Stimulated activated CD4-positive, alpha-beta T cell treated with anti-CD3 and anti-CD28 coated beads, Interleukin-4, amount 100 ng/mL, for 24 hours (primary cell): ENCODE measurements at regions not wholly inside any gene's neighbourhood (a gene's known extent, or its start where the extent isn't known, plus 50 kb on each side); places are given as distances from the start of the nearest gene placed in this dataset.
"Not testable (repeated sequence)": the region's sequence is repeated elsewhere in the genome, so short reads cannot be mapped to it uniquely, and the experiment has no call there.

Experiments
- DNase-seq: peaks from one replicate; pipeline ENCODE4 v3.0.0-alpha.2; 2020

DNA sequence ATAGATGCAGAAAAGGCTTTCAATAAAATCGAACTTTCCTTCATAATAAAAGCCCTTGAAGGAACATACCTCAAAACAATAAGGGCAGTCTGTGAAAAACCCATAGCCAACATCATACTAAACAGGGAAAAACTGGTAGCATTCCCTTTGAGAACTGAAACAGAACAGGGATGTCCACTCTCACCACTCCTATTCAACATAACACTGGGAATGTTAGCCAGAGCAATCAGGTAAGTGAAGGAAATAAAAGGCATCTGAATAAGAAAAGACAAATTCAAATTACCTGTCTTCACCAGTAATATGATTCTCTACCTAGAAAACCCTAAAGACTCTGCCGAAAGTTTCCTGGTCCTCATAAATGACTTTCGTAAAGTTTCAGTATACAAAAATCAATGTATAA lies 861.0 kb upstream of the VRK2 start:
- DNase-seq = no peak

DNA sequence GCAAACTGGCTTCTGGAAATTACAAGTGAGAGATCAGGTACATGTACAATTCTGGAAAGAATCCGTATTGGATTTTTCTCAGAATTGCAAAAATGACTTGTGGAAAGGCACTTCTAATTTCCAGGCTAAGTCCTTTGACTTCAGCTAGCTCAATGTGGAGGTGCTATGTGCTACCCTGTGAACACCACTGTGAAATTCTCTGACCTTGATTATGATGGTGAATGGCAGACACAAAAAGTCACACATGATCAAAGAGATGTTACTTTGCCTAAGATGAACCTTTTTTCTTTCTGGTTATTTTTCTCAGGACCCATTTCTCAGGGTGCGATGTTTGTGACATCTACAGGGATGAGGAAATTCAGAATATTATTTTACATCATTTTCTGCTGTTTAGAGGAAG lies 856.6 kb upstream of the VRK2 start:
- DNase-seq = no peak

DNA sequence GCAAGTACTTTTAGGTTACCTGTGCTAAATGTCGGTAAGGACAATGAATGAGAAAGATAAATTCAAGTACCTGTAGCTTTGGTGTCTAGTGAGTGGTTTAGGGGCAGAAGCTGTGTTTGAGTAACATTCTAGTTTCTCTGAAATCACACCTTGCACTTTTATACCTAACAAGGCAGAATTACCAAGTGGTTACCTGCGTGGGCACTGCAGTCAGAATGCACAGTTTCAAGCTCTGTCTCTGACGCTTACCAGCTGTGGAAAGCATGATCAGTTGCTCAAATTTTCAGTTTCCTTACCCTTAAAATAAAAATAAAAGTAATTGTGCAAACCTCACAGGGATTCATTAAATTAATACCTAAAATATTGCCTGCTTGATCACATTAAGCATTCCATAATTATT lies 846.9 kb upstream of the VRK2 start:
- no peak for DNase-seq

DNA sequence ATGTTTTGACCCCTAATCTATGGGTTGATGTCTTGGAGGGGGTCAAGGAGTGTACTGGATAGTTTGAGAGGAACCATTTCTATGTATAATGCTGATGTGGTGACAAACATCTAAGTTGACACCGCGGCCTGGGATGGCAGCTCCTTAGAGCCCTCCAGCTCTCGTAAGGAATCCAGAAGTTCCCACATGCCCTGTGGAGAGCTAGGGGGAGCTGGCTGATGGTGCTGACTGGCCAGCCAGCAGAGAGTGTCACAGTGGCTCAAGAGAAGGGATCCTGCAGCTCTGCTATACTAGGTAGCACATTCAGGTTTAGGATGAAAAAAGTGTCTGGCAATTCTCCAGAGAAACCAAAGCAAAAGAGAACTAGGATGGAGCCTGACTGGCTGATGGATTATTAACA lies 842.2 kb upstream of the VRK2 start:
- no peak for DNase-seq

DNA sequence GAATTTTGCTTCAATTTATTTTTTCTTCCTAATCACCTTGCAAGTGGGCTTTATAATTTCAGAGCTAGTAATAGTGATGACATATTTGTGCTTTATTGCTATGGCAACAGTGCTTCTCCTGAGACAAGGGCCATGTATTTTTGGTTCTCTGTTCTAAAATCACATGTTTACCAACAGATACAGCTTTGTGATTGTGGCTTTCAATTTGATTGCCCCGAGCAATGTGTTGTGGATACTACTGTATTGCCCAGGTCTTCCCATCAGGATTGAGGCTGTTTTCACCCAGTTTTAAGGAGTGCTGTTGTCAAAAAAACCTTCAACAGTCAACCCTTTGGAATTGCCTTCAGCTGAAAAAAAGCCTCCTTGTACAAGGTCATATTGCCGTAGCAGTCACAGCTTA lies 841.4 kb upstream of the VRK2 start:
- no peak for DNase-seq

DNA sequence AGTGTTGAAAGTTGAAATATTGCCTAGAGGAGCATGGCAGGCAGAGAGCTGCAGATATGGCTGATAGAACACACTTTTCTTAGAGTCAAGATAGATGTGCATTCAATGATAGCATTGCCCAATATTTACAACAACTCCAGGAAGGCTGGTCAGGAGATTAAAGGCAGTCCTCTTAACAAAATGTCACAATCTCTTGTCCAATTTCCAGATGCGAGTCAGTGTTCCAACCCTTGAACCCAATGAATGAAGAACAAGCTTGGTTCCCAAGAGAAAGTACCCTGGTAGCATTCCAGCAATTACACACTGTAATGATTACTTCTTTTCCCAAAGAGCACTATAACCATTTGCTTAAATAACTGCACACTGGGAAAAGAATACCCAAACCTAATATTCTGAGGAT lies 839.4 kb upstream of the VRK2 start:
- DNase-seq = no peak

DNA sequence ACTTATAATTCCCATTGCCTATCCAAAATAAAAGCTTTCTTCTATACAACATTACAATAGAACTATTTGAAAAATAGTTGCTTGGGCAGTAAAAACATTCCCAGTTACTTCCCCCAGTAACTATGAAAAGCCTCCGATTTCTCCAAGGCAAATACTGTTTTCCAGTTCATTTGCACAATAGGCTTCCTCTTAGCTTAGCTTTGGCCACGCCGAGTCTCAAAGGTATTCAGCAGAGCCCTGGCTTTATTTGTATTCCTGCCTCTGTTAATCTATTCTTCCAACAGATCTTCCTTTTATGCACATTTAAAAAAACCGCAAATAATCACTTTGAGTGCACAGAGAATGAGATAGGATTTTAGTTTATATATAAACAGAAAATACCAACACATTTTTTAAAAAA lies 836.8 kb upstream of the VRK2 start:
- no peak for DNase-seq

DNA sequence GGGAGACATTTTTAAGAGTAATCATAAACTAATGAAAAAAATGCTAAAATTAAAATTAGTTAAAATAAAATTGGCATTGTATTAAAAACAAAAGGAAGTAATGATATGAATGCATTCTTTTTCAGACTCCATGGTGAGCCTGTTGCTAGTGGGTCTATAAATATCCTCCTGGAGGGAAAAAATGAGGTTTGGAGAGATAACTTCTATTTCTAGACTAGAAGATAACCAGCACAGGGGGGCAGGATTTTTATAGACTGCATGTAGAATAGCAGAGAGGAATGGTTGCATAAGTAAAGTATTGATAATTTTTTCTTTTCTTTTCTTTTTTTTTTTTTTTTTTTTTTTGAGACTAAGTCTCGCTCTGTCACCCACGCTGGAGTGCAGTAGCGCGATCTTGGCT lies 835.8 kb upstream of the VRK2 start:
- no peak for DNase-seq

DNA sequence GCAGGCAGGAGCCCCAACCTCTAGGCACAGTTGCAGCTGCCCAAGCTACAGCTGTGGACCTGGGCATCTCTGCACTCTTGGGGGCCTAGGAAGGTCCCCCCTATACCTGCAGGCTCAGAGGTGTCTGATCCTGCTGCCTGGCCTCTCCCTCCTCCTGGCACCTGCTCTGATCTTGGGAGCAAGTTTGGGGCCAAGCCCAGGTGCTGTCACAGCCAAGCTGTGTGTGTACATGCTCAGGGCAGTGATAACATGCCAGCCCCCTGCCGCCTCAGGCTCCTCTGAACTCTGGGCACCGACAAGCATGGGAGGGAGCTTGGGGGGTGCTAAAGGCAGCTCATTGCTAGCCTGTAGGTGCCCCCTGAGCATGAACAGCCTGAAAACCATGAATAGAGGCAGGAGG lies 829.6 kb upstream of the VRK2 start:
- DNase-seq = no peak

DNA sequence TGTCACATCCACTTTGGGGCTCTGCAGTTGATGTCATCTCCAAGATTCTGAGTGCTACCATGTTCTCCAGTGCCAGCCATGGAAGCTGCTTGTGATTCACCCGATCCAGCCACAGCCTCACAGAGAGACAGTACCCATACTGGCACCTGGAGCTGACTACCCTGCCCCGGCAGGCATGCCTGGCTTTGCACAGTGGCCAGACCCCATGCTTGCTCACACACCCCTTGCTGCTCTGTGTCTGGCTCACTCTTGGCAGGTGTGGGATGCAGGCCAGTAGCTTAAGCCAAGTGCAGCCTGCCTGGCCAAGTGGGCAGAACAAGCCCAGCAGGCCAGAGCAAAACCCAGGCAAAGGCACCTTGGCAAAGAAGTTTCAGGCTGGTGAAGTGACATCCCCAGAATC lies 828.4 kb upstream of the VRK2 start:
- no peak for DNase-seq

DNA sequence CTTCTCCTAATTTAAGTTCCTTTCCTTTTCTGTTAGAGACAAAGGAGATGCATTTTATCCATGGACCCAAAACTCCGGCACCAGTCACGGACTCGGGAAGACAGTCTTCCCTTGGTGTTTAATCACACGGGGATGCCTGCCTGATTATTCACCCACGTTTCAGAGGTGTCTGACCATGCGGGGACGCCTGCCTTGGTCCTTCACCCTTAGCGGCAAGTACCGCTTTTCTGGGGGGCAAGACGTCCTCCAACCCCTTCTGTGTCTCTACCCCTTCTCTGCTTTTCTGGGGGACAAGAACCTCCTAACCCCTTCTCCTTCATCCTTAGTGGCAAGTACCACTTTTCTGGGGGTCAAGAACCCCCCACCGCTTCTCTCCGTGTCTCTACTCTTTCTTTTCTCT lies 816.9 kb upstream of the VRK2 start:
- DNase-seq = not testable (repeated sequence)

DNA sequence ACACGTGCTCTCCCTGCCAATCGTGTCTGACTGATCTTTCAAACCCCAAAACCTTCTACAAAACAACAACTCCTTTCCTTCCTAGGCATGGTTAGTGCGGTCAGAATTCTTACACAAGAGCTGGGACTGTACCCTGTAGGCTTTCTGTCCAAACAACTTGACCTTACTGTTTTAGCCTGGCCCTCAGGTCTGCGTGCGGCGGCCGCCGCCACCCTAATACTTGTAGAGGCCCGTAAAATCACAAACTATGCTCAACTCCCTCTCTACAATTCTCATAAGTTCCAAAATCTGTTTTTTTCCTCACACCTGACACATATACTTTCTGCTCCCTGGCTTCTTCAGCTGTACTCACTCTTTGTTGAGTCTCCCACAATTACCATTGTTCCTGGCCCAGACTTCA lies 814.3 kb upstream of the VRK2 start:
- not testable (repeated sequence) for DNase-seq

DNA sequence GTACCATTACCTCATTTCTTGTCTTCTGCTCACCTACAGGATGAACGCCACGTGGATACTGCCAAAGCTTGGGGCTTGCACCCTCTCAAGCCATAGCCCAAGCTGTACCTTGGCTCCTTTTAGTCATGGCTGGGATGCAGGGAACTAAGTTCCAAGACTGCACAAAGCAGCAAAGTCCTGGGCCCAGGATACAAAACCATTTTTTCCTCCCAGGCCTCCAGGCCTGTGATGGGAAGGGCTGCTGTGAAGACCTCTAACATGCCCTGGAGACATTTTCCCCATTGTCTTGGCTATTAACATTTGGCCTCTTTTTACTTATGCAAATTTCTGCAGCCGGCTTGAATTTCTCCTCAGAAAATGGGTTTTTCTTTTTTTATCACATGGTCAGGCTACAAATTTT lies 795.1 kb upstream of the VRK2 start:
- not testable (repeated sequence) for DNase-seq

DNA sequence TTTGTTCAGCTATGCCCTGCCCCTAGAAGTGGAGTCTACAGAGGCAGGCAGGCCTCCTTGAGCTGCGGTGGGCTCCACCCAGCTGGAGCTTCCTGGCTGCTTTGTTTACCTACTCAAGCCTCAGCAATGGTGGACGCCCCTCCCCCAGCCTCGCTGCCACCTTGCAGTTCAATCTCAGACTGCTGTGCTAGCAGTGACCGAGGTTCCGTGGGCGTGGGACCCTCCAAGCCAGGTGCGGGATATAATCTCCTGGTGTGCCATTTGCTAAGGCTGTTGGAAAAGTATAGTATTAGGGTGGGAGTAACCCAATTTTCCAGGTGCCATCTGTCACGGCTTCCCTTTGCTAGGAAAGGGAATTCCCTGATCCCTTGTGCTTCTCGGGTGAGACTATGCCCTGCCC lies 770.2 kb upstream of the VRK2 start:
- not testable (repeated sequence) for DNase-seq

DNA sequence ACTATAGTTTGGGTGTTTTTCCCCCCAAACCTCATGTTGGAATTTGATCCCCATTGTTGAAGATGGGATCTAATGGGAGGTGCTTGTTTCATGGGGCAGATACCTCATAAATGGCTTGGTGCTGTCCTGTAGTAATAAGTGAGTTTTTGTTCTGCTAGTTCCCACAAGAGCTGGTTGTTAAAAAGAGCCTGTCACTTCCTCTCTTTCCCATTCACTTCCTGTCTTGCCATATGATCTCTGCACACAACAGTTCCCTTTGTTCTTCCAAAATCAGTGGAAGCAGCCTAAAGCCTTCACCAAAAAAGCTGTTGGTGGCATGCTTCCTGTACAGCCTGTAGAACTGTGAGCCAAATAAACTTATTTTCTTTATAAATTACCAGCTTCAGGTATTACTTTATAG lies 768.2 kb upstream of the VRK2 start:
- DNase-seq = no peak

DNA sequence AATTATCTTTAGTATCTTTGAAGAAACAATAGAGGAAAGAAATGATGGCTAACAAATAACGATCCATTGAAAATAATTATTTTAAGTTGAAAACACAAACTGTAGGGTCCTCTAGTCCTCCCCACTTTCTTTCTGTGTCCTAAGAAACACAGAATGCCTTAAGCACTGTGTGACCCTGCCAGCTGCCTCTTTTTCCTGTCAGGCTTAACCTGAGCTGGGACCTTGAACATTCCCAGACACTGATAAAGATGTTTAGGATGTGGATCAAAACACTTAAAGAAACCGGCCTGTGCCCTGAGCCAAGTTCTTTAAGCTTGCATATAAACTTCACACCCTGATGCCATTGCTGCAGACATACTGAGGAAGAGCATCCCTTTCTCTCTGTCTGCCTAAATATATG lies 755.4 kb upstream of the VRK2 start:
- DNase-seq = no peak

DNA sequence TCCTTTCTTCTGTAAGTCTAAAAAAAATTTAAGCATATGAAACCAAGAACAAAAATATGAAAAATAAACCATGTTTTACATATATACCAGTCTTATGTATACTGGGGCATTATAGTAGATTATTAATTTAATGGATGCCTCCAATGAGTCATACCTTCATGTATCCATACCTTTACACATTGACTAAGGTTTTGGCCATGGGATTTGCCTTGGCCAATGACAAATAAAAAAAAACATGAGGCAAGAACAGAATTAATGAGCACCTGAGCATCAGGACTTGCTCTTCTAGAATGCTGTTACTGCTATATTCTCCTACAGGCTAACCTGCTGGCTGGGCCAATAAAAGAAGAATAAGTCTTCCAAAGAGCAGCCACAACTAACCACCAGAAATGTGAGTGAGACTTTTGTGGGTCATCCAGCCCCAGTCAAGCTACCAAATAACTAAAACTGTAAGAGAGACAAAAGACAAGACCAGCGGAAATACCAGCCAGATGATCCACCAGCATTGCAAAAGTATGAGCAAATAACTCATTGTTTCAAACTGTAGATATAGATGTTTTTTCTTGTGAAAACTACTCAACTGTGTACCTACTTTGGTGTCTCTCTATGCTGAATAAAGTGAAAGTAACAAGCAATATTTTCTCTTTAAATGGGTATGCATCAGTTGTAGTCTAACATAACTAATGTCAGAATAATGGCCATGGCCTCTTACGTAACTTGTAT lies 749.6 kb upstream of the VRK2 start:
- DNase-seq = no peak

DNA sequence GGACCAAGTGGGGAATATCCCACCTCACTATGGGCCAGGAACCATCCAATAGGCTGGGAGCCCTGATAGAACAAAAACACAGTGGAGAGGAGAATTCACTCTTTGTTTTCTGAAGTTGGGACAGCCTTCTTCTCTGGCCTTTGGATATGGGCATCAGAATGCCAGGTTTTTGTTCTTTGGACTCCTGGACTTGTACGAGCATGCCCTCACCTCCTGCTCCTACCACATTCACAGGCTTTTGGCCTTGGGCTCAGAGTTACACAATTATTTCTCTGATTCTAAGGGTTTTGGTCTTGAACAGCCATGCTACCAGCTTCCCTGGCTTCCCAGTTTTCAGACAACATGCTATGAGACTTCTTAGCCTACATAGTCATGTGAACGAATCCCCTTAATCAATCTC lies 732.9 kb upstream of the VRK2 start:
- DNase-seq = no peak

DNA sequence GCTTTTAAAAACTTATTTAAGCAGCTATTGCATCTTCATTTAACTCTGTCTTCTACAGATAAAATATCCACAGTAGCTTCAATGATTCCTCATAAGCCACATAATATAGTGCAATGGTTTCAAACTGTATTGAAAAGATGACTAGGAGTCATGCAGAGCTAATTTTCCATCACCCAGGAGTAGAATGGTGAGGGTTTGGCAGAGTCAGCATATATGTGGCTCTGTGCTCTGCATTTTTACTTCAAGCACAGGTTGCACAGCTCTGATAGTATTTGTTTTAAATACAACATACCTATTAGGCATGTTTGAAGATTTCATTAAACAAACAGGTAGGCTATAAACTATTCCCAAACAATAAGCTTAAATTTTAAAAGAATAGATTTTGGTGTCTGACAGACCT lies 731.9 kb upstream of the VRK2 start:
- DNase-seq = no peak

DNA sequence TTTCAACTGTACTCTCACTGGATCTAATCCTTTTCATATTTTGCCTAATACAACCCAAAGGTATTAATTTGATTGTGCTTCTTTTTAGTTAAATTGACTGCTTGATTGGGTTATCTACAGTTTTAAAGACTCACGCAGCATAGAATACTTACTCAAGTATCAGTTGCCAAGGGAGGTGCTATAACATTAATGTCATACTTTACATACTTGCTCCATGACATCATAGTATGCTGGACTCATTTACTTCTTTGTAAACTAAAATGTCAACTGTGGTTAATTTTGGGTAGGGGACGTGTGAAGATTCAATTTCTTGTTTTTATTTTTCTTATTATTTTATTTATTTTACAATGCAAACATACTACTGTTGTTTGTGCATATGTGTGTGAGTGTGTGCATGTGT lies 716.2 kb upstream of the VRK2 start:
- DNase-seq = no peak

DNA sequence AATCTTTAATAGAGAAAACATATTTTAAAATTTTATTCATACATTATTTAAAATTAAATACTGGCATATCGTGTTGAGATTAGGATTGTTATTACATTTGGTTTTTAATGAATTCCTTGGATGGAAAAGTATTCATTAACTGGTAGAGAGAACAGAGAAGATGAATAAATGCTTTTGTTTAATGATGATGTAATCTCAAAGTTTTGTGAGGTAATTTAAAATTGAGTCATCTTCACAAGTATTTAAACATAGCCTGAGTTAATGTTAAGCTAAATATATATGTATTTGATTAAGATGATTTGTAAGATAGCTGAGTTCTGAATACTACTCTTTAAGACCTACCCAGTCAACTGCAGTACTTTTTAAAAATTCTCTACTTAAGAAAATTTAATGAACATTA lies 713.4 kb upstream of the VRK2 start:
- no peak for DNase-seq

DNA sequence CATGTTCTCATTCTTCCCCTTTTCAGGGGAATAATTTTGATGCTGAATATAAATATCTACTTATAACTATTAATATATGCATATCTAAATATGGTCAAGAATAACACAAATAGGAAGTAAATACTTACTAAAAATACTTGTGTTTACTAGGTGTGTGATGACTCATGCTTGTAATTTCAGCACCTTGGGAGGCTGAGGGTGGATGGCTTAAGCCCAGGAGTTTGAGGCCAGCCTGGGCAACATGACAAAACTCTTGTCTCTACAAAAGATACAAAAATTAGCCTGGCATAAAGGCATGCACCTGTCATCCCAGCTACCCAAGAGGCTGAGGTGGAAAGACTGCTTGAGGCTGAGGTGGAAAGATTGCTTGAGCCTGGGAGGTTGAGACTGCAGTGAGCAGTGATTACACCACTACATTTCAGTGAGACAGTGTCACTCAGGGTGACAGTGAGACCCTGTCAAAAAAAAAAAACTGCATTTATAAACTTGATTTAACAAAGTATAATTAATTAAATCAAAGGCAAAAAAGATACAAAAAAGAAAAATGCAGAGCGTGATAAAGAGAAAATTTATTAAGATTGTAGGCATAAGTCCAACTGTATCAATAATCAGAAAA lies 703.1 kb upstream of the VRK2 start:
- DNase-seq = no peak

DNA sequence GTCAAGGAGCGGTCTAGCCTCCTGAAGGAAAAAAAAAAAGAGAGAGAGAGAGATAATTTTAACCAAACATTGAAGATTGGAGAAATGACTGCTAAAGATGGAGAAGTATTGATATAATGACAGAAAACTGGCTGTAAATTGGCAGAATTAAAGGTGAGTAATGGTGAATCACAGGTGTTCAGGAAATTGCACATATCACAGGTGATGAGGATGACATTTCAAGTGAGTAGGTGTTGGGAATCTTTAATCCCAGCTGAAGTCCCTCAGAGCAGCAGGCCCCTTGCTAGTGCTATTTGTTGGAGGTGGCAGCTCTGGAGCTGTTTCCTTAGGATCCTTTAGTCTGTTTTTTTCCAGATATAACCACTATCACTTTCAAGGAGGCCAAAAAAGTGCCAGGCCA lies 678.4 kb upstream of the VRK2 start:
- DNase-seq = no peak

DNA sequence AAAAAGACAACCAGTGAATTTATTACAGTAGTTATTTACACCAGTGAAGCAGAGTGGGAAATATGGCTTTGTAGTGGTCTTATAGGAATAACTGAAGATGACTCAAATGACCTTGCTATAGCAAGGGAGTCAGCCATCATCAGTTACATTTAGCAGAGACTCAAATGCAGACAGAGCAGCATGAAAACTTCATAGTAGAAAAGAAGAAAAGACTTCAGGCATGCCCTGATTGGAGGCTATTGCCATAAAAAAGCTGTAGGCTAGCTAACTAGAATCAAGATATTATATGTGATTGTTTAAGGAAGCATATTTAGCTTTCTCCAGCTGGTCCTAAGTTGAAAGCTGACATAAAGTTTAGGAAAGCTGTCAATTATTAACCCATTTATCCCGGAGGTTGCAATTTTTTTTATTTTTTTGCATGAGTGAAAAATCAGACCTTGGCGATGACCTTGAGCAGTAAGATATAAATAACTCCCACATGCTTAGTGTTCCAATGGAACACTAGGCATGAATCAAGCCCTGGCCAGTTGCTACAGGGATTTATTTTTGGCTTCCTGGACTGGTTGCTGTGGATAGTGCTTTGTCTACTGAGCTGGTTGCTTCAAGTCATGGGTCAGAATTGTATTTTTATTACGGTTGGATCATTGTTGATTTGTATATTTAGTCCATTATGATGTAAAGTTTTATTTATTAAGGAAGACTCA lies 675.6 kb upstream of the VRK2 start:
- no peak for DNase-seq
